HG02970 (cell line): ENCODE measurements at regions not wholly inside any gene's neighbourhood (a gene's known extent, or its start where the extent isn't known, plus 50 kb on each side); places are given as distances from the start of the nearest gene placed in this dataset.
"Not testable (repeated sequence)": the region's sequence is repeated elsewhere in the genome, so short reads cannot be mapped to it uniquely, and the experiment has no call there.

Source experiments
- ATAC-seq: cut with Tn5 transposase; IDR thresholded peaks from one replicate; pipeline ENCODE4 v1.9.1; 2021; ENCODE audit warnings: mild to moderate bottlenecking, moderate library complexity, moderate number of reproducible peaks; ENCODE audit not compliant: unreplicated experiment, low FRiP score

- no peak for ATAC-seq
Observed at GRCh38 chr1:70553567-70553956, 142.5 kb downstream of the CTH start.

- no peak for ATAC-seq
Observed at GRCh38 chr1:70554341-70554740, 143.3 kb downstream of the CTH start.

- no peak for ATAC-seq
Observed at GRCh38 chr1:70556541-70556940, 145.5 kb downstream of the CTH start.

GRCh38 chr1:70567167-70567566 lies 156.1 kb downstream of the CTH start:
- ATAC-seq = no peak

GRCh38 chr1:70571191-70571590 lies 160.1 kb downstream of the CTH start:
- no peak for ATAC-seq

GRCh38 chr1:70573317-70573843 lies 162.3 kb downstream of the CTH start:
- ATAC-seq = no peak

GRCh38 chr1:70581661-70582060 lies 170.6 kb downstream of the CTH start:
- no peak for ATAC-seq

GRCh38 chr1:70583522-70583921 lies 172.5 kb downstream of the CTH start:
- ATAC-seq = no peak

- no peak for ATAC-seq
Observed at GRCh38 chr1:70586046-70586445, 175.0 kb downstream of the CTH start.

GRCh38 chr1:70587872-70588366 lies 176.9 kb downstream of the CTH start:
- ATAC-seq = no peak

- ATAC-seq = not testable (repeated sequence)
Observed at GRCh38 chr1:70593551-70593950, 182.5 kb downstream of the CTH start.

GRCh38 chr1:70608815-70609214 lies 197.7 kb downstream of the CTH start:
- no peak for ATAC-seq

- not testable (repeated sequence) for ATAC-seq
Observed at GRCh38 chr1:70610164-70610563, 199.1 kb downstream of the CTH start.

- no peak for ATAC-seq
Observed at GRCh38 chr1:70616946-70617345, 205.9 kb downstream of the CTH start.

GRCh38 chr1:70617728-70618127 lies 206.7 kb downstream of the CTH start:
- no peak for ATAC-seq

- ATAC-seq = no peak
Observed at GRCh38 chr1:70627910-70628309, 216.8 kb downstream of the CTH start.

GRCh38 chr1:70628973-70629372 lies 217.9 kb downstream of the CTH start:
- no peak for ATAC-seq

GRCh38 chr1:70633004-70633403 lies 221.9 kb downstream of the CTH start:
- no peak for ATAC-seq

- no peak for ATAC-seq
Observed at GRCh38 chr1:70635868-70636267, 224.8 kb downstream of the CTH start.

GRCh38 chr1:70641868-70642267 lies 230.8 kb downstream of the CTH start:
- ATAC-seq = no peak

GRCh38 chr1:70656361-70656760 lies 245.3 kb downstream of the CTH start:
- no peak for ATAC-seq

GRCh38 chr1:70659891-70660290 lies 248.8 kb downstream of the CTH start:
- no peak for ATAC-seq
